RCC 7860 (cell line): ENCODE measurements at regions not wholly inside any gene's neighbourhood (a gene's known extent, or its start where the extent isn't known, plus 50 kb on each side); places are given as distances from the start of the nearest gene placed in this dataset.

Source experiments
- DNase-seq: peaks from one replicate; pipeline ENCODE4 v3.0.0-alpha.2; 2015; ENCODE audit warnings: low spot score
- FAIRE-seq: peaks from 2 replicates; lab custom pipeline; 2012; peaks lifted over from hg19 to GRCh38; lab: Jason Lieb, UNC

GRCh38 chr20:21900431-21900830, 195.0 kb downstream of the PAX1 start:
- DNase-seq (no peak), FAIRE-seq (no peak)

GRCh38 chr20:21874921-21875320, 169.5 kb downstream of the PAX1 start:
- DNase-seq = no peak
- no peak for FAIRE-seq

DNA sequence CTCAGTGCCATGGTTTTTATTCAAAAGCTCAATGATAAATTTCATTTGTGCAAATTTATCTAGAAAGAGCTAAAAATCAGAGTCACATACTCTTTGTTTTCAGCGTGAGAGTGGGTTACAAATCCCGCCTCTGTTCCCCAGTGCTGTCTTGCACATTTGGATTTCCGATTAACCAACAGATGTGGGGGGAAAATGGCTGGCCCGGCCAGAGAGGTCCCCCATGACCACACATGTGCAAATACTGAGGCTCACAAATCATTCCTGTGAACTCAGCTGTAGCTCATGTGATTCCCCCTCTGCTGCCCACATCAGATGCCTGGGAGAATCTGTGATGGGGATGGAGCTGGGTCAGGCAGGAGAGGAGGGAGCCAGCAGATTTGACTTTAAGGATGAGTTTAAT, 168.7 kb downstream of the PAX1 start:
- no peak for DNase-seq
- FAIRE-seq = no peak

DNA sequence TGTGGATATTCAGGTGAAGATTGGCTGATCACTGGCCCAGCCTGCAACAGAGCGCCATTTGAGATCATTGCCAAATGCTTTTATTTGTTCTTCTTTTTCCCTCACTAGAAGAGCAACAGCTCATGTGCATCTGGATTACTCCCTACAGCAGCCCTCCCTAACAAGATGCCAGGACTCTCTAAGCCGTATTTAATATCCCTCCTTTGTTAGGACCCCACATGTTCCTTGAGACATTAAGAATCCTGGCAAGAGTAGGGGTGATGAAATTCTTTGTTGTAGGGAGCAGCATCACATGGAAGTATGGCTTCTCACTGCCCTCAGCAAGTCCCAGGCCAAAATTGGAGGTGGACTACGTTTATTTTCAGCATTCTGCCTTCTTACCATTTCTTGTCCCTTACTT, 167.8 kb downstream of the PAX1 start:
- DNase-seq (no peak), FAIRE-seq (no peak)

GRCh38 chr20:21867811-21868210, 162.3 kb downstream of the PAX1 start:
- DNase-seq (no peak), FAIRE-seq (no peak)

DNA sequence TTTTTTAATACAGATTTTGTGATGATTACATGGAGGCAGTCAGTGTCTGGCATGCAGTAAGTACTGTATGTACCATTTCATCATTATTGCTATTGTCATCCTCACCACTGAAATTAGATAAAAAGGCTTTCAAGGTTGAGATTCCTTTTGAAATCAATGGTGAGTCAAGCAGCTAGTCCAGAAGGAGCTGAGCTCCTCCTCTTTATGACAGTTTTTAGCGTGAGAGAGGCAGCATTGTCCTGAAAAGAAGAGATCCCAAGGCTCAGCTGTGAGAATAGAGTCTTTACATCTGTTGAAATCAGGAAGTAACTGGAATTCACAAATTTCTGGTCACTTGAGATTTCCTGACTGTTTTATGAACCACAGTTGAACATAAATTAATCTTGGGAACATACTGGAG, 161.9 kb downstream of the PAX1 start:
- DNase-seq = no peak
- no peak for FAIRE-seq

DNA sequence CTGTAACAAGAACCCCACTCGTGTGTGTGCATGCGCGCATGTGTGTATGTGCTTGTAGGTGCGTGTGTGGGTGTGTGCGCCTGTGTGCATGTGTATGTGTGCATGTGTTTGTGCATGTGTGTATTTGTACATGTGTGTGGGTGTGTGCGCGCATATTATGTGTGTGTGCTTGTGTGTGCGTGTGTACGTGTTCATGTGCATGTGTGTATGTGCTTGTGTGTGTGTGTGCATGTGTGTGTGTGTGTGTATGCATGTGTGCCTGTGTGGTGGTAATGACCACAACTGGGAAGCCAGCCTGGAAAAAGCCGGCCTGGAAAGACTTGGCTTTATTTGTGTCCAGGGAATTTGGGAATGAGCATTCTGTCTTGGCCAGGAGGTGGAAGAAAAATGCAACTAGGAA, 157.5 kb downstream of the PAX1 start:
- no peak for DNase-seq
- no peak for FAIRE-seq

- FAIRE-seq = no peak
- DNase-seq = no peak
Measured at GRCh38 chr20:21862259-21862946, 156.9 kb downstream of the PAX1 start.

- no peak for DNase-seq
- no peak for FAIRE-seq
Measured at GRCh38 chr20:21840991-21841390, 135.5 kb downstream of the PAX1 start.

GRCh38 chr20:21839982-21840381, 134.5 kb downstream of the PAX1 start:
- DNase-seq = no peak
- no peak for FAIRE-seq

- FAIRE-seq = no peak
- DNase-seq = no peak
Measured at GRCh38 chr20:21836346-21836745, 130.9 kb downstream of the PAX1 start.

GRCh38 chr20:21835042-21835441, 129.6 kb downstream of the PAX1 start:
- DNase-seq = no peak
- FAIRE-seq = no peak

GRCh38 chr20:21832442-21833385, 127.2 kb downstream of the PAX1 start:
- FAIRE-seq (no peak), DNase-seq (no peak)

- FAIRE-seq (no peak), DNase-seq (no peak)
Measured at GRCh38 chr20:21826976-21827375, 121.5 kb downstream of the PAX1 start.

- DNase-seq (no peak), FAIRE-seq (no peak)
Measured at GRCh38 chr20:21821358-21821757, 115.9 kb downstream of the PAX1 start.

- DNase-seq (no peak), FAIRE-seq (no peak)
Measured at GRCh38 chr20:21820688-21821087, 115.2 kb downstream of the PAX1 start.

GRCh38 chr20:21820045-21820444, 114.6 kb downstream of the PAX1 start:
- DNase-seq = no peak
- no peak for FAIRE-seq

DNA sequence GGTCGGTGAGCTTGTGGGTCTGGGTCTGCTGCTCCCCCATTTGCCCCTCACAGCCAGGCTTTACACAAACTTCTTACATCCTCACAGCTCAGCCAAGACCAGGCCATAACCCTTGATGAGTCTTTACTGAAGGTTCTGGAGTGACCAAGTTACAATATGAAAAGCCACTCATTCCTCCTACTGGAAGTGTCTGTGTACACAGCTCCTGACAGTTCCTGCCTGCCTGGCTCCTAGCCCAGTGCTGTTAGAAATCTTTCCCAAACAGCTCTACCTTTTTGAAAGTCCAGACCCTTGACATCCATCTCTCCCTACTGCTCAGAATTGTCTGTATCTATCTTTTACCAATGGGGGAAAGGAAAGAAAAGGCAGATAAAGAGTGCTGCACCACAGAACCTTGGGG, 106.9 kb downstream of the PAX1 start:
- FAIRE-seq (no peak), DNase-seq (no peak)

DNA sequence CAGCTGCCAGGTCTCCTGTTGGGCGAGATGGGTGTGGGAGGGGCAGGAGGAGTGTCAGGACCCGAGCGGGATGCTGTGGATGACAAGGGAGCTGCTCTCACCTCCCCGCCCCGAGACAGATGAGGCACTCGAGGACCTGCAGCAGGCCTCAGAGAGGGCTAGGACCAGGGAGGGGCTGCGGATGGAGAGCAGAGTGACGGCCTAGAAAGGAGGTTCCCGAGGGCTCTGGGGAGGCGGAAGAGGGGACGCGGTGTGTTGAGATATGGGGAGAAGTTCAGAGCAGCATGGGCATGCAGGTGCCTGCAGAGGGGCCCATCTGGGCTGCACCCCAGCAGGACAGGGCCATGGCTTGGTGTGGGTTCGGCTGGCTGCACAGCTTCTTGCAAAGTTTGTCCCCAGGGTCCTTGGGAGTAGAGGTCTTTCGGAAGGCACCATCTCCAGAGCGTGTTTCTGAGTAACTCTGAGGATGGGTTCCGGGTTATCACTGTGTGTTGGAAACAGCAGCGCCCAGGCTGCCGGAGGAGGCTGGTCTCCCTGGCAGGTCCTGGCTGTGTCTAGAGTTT, 104.6 kb downstream of the PAX1 start:
- no peak for FAIRE-seq
- DNase-seq = no peak

DNA sequence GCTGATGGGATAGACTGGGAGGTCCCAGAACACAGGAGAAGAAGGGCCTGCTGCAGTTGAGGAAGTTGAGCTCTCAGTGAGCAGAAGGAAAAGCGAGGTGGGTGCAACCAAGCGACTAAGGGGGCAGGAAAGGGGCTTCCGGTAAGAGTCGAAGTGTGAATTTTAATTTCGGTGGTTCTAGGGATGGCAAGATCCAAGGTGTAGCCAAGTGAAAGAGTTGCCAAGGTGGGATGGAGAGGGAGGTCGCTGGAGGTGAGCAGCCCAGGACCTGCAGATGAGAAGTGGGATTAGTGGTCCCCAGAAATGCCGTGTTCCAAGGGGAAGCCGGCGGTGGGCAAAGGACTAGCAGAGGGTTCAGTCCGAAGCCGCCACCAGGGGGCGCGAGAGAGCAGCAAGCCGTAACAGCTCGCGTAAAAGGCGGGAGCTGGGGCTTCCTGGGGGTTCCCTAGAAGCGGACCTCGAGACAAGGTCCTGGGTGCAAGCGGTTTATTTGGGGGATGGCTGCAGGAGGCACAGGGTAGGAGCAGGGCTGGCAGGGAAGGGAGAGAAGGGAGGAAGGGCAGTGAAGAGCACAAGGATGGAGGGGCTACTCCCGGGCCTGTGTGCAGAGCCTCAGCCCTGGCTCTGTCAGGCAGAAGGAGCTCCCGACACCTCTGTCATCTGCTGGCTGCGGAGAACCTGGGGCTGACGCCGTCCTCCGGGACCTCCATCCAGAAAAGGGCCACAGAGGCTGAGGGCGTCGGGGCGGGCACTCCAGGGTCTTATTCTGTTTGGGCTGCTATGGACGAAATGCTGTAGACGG, 103.6 kb downstream of the PAX1 start:
- FAIRE-seq (no peak), DNase-seq (no peak)

DNA sequence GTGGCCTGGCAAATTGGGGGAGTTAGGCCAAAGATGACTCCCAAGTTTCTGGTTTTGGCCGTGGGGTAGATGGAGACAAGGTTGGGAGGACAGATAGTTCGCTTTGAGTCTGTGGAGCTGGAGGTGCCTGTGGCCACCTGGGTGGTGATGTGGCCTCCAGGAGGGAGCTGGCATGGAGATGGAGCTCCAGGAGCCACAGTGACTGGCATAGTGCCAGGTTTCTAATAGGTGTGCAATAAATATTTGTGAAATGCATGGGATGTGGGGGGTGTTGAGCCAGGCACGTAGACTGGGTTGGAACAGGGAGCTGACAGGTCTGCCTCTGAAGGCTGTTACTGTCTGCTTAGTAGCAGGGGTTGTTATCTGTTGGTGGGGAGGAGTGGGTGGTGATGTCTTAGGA, 102.7 kb downstream of the PAX1 start:
- no peak for DNase-seq
- no peak for FAIRE-seq
